SK-N-SH (cell line): ENCODE measurements at regions not wholly inside any gene's neighbourhood (a gene's known extent, or its start where the extent isn't known, plus 50 kb on each side); places are given as distances from the start of the nearest gene placed in this dataset.

Experiments used
- CTCF ChIA-PET: fragments of 300-600, 350-600 bp; formaldehyde crosslinking; extraction: SDS; loops from one replicate; lab custom pipeline; 2021; lab: Yijun Ruan, JAX
- POLR2A ChIA-PET: fragments of 350-600 bp; sonication (Branson Sonifier 250); formaldehyde crosslinking; extraction: SDS; loops from one replicate; lab custom pipeline; 2020; ENCODE audit warnings: antibody characterized with exemption, inconsistent platforms; lab: Yijun Ruan, JAX
- DNase-seq: peaks from one replicate; pipeline ENCODE4 v3.0.0; 2012
- H2AFZ ChIP-seq: fragments of 200-600 bp; sonication (generic); 2 replicates; pipeline ENCODE4 v1.8.1; 2016; ENCODE audit warnings: antibody characterized with exemption, mild to moderate bottlenecking, low read depth
- H3F3A ChIP-seq: fragments of 200-600 bp; sonication (generic); replicated peaks from 2 replicates; pipeline ENCODE3; 2016; ENCODE audit warnings: antibody characterized with exemption, mild to moderate bottlenecking; ENCODE audit not compliant: insufficient read depth
- H3K27ac ChIP-seq, 2 experiments: fragments of 200-500 bp in 1 of 2; fragments of 200-600 bp in 1 of 2; sonication (Bioruptor generic) in 1 of 2; sonication (generic), shearing (Covaris generic) in 1 of 2; 2 replicates each; pipeline versions ENCODE4 v1.5.1 to v1.6.1; 2014 to 2016; ENCODE audit warnings: low read depth in 2 of 2, inconsistent platforms in 1 of 2, low read length in 1 of 2, mild to moderate bottlenecking in 1 of 2, mixed read lengths in 1 of 2
- H3K27me3 ChIP-seq: fragments of 200-600 bp; sonication (generic), shearing (Covaris generic); 2 replicates; pipeline ENCODE4 v1.6.1; 2016; ENCODE audit warnings: mixed run types; ENCODE audit not compliant: insufficient read depth
- H3K36me3 ChIP-seq, 2 experiments: fragments of 200-500 bp in 1 of 2; fragments of 200-600 bp in 1 of 2; sonication (Bioruptor generic) in 1 of 2; sonication (generic) in 1 of 2; replicated peaks in 1 of 2; 2 replicates each; pipeline versions ENCODE3 to v1.5.1; 2014 to 2016; ENCODE audit warnings: low read length in 1 of 2, mild to moderate bottlenecking in 1 of 2; ENCODE audit not compliant: insufficient read depth in 2 of 2, control insufficient read depth in 1 of 2
- H3K4me1 ChIP-seq, 2 experiments: fragments of 200-500 bp in 1 of 2; fragments of 200-600 bp in 1 of 2; sonication (Bioruptor generic) in 1 of 2; sonication (generic), shearing (Covaris generic) in 1 of 2; 2 replicates each; pipeline versions ENCODE4 v1.5.1 to v1.6.1; 2014 to 2016; ENCODE audit warnings: low read depth in 1 of 2, low read length in 1 of 2, mixed run types in 1 of 2; ENCODE audit not compliant: insufficient read depth in 2 of 2, control insufficient read depth in 1 of 2
- H3K4me2 ChIP-seq: fragments of 200-600 bp; sonication (generic), shearing (Covaris generic); 2 replicates; pipeline ENCODE4 v1.6.1; 2017; ENCODE audit warnings: mixed run types
- H3K4me3 ChIP-seq, 2 experiments: fragments of 200-500 bp in 1 of 2; fragments of 200-600 bp in 1 of 2; sonication (Bioruptor generic) in 1 of 2; sonication (generic), shearing (Covaris generic) in 1 of 2; 2 replicates each; pipeline versions ENCODE4 v1.5.1 to v1.8.1; 2014 to 2016; ENCODE audit warnings: low read depth in 2 of 2, inconsistent platforms in 1 of 2, low read length in 1 of 2, mild to moderate bottlenecking in 1 of 2, mixed read lengths in 1 of 2, moderate library complexity in 1 of 2
- H3K79me2 ChIP-seq: fragments of 200-600 bp; sonication (generic); 2 replicates; pipeline ENCODE4 v1.8.1; 2017; ENCODE audit warnings: mild to moderate bottlenecking; ENCODE audit not compliant: insufficient read depth
- H3K9ac ChIP-seq: fragments of 200-600 bp; sonication (generic); 2 replicates; pipeline ENCODE4 v1.6.1; 2017; ENCODE audit warnings: mixed run types
- H3K9me2 ChIP-seq: fragments of 200-600 bp; sonication (generic); 2 replicates; pipeline ENCODE4 v1.6.1; 2017; ENCODE audit warnings: mixed run types
- H3K9me3 ChIP-seq: fragments of 200-600 bp; sonication (generic); 2 replicates; pipeline ENCODE4 v1.6.1; 2017; ENCODE audit warnings: mixed run types, mild to moderate bottlenecking, moderate library complexity
- H4K20me1 ChIP-seq: fragments of 200-600 bp; sonication (generic); 2 replicates; pipeline ENCODE4 v1.6.1; 2017; ENCODE audit warnings: mild to moderate bottlenecking, mixed run types; ENCODE audit not compliant: insufficient read depth
- CTCF ChIP-seq: fragments of 200-600 bp; sonication (generic); IDR thresholded peaks from 2 replicates; pipeline ENCODE4 v1.6.1; 2017; ENCODE audit warnings: antibody characterized with exemption, mild to moderate bottlenecking, moderate library complexity
- ELF1 ChIP-seq: IDR thresholded peaks from 2 replicates; pipeline ENCODE4 v1.4.0; 2012
- EP300 ChIP-seq, 2 experiments: IDR thresholded peaks; 2 replicates each; pipeline versions ENCODE4 v1.4.0 to v1.6.1; 2012; ENCODE audit warnings: borderline replicate concordance in 1 of 2, low read depth in 1 of 2, low read length in 1 of 2
- EZH2phosphoT487 ChIP-seq: fragments of 200-600 bp; sonication (generic); IDR thresholded peaks from 2 replicates; pipeline ENCODE4 v1.6.1; 2017; ENCODE audit warnings: low read depth, mixed run types, mild to moderate bottlenecking, antibody characterized with exemption, moderate library complexity, borderline replicate concordance
- FOXM1 ChIP-seq: IDR thresholded peaks from 2 replicates; pipeline ENCODE4 v1.4.0; 2012; ENCODE audit warnings: low read depth, mild to moderate bottlenecking
- GABPA ChIP-seq: IDR thresholded peaks from 2 replicates; pipeline ENCODE4 v1.4.0; 2012; ENCODE audit warnings: low read depth, mild to moderate bottlenecking
- GATA2 ChIP-seq: sonication (generic); formaldehyde crosslinking; IDR thresholded peaks from 2 replicates; pipeline ENCODE4 v1.5.0; 2020; ENCODE audit warnings: mild to moderate bottlenecking, missing genetic modification reagents
- JUND ChIP-seq: IDR thresholded peaks from 2 replicates; pipeline ENCODE4 v1.4.0; 2012
- MEF2A ChIP-seq: IDR thresholded peaks from 2 replicates; pipeline ENCODE4 v1.4.0; 2012; ENCODE audit warnings: low read depth, borderline replicate concordance
- NFIC ChIP-seq: IDR thresholded peaks from 2 replicates; pipeline ENCODE4 v1.4.0; 2012; ENCODE audit warnings: borderline replicate concordance
- NRF1 ChIP-seq: IDR thresholded peaks from 2 replicates; pipeline ENCODE4 v1.6.1; 2012; ENCODE audit warnings: low read depth, mild to moderate bottlenecking, low read length
- PBX3 ChIP-seq: IDR thresholded peaks from 2 replicates; pipeline ENCODE4; 2012
- POLR2AphosphoS5 ChIP-seq: IDR thresholded peaks from 2 replicates; pipeline ENCODE4 v1.6.1; 2012; ENCODE audit warnings: low read depth, low read length
- RCOR1 ChIP-seq: fragments of 150-350 bp; IDR thresholded peaks from 2 replicates; pipeline ENCODE4 v1.6.1; 2017; ENCODE audit warnings: antibody characterized with exemption, low read length
- RFX5 ChIP-seq: IDR thresholded peaks from 2 replicates; pipeline ENCODE4 v1.6.1; 2012; ENCODE audit warnings: mild to moderate bottlenecking, improper control_type of control experiment, low read length
- SMC3 ChIP-seq: IDR thresholded peaks from 2 replicates; pipeline ENCODE4 v1.6.1; 2012; ENCODE audit warnings: low read depth, low read length, improper control_type of control experiment
- TCF12 ChIP-seq: IDR thresholded peaks from 2 replicates; pipeline ENCODE4 v1.4.0; 2012
- USF1 ChIP-seq: IDR thresholded peaks from 2 replicates; pipeline ENCODE4 v1.4.0; 2012; ENCODE audit warnings: low read depth, borderline replicate concordance
- WGBS: methylation state at CpG from one replicate; pipeline ENCODE4 v1.1.6; 2017; ENCODE audit warnings: low lambda C conversion rate; 5-methylcytosine and 5-hydroxymethylcytosine counted together
- TF ChIP-seq, protein P1 (sequence below): IDR thresholded peaks from 2 replicates; pipeline ENCODE4 v1.4.0; 2012; ENCODE audit warnings: low read depth, borderline replicate concordance
- TF ChIP-seq, protein P2 (sequence below): fragments of 150-350 bp; IDR thresholded peaks from 2 replicates; pipeline ENCODE4 v1.6.1; 2017; ENCODE audit warnings: antibody characterized with exemption, low read length, low read depth, borderline replicate concordance
- TF ChIP-seq, protein P3 (sequence below): IDR thresholded peaks from 2 replicates; pipeline ENCODE4 v1.4.0; 2012; ENCODE audit warnings: low read depth
- TF ChIP-seq, protein P4 (sequence below): IDR thresholded peaks from 2 replicates; pipeline ENCODE4 v1.6.1; 2012; ENCODE audit warnings: mild to moderate bottlenecking, low read depth, low read length, moderate library complexity

GRCh38 chr2:120938045-120938771, 202.5 kb downstream of the GLI2 start:
- H3K4me3 ChIP-seq = no peak overlapping the region
- no peak for TF ChIP-seq ELF1
- no peak for TF ChIP-seq NRF1
- no peak for TF ChIP-seq MEF2A
- TF ChIP-seq USF1 = no peak
- no peak; the same call in 1 of the 2 replicates for TF ChIP-seq JUND
- TF ChIP-seq, protein P1, sequence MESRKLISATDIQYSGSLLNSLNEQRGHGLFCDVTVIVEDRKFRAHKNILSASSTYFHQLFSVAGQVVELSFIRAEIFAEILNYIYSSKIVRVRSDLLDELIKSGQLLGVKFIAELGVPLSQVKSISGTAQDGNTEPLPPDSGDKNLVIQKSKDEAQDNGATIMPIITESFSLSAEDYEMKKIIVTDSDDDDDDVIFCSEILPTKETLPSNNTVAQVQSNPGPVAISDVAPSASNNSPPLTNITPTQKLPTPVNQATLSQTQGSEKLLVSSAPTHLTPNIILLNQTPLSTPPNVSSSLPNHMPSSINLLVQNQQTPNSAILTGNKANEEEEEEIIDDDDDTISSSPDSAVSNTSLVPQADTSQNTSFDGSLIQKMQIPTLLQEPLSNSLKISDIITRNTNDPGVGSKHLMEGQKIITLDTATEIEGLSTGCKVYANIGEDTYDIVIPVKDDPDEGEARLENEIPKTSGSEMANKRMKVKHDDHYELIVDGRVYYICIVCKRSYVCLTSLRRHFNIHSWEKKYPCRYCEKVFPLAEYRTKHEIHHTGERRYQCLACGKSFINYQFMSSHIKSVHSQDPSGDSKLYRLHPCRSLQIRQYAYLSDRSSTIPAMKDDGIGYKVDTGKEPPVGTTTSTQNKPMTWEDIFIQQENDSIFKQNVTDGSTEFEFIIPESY = no peak
- peak; percentile 99 for TF ChIP-seq GATA2 (CRISPR knock-in tag)
- TF ChIP-seq, protein P2, sequence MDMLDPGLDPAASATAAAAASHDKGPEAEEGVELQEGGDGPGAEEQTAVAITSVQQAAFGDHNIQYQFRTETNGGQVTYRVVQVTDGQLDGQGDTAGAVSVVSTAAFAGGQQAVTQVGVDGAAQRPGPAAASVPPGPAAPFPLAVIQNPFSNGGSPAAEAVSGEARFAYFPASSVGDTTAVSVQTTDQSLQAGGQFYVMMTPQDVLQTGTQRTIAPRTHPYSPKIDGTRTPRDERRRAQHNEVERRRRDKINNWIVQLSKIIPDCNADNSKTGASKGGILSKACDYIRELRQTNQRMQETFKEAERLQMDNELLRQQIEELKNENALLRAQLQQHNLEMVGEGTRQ = peak; percentile 16; the same call in 1 of the 2 replicates
- peak; percentile 96 for TF ChIP-seq RCOR1
- TF ChIP-seq, protein P3, sequence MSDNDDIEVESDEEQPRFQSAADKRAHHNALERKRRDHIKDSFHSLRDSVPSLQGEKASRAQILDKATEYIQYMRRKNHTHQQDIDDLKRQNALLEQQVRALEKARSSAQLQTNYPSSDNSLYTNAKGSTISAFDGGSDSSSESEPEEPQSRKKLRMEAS = 0 out of 2 replicates have a peak, but pooled peaks have one; percentile 17
- TF ChIP-seq EP300 (IDR thresholded peaks at IDR 0.05; ENCODE audit: borderline replicate concordance in 1 of 2, low read depth in 1 of 2, low read length in 1 of 2) = peak; percentile 21 to 99; a peak in 3 of 4 replicates
- TF ChIP-seq PBX3 = peak; percentile 80
- TF ChIP-seq, protein P4, sequence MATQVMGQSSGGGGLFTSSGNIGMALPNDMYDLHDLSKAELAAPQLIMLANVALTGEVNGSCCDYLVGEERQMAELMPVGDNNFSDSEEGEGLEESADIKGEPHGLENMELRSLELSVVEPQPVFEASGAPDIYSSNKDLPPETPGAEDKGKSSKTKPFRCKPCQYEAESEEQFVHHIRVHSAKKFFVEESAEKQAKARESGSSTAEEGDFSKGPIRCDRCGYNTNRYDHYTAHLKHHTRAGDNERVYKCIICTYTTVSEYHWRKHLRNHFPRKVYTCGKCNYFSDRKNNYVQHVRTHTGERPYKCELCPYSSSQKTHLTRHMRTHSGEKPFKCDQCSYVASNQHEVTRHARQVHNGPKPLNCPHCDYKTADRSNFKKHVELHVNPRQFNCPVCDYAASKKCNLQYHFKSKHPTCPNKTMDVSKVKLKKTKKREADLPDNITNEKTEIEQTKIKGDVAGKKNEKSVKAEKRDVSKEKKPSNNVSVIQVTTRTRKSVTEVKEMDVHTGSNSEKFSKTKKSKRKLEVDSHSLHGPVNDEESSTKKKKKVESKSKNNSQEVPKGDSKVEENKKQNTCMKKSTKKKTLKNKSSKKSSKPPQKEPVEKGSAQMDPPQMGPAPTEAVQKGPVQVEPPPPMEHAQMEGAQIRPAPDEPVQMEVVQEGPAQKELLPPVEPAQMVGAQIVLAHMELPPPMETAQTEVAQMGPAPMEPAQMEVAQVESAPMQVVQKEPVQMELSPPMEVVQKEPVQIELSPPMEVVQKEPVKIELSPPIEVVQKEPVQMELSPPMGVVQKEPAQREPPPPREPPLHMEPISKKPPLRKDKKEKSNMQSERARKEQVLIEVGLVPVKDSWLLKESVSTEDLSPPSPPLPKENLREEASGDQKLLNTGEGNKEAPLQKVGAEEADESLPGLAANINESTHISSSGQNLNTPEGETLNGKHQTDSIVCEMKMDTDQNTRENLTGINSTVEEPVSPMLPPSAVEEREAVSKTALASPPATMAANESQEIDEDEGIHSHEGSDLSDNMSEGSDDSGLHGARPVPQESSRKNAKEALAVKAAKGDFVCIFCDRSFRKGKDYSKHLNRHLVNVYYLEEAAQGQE = no peak
- TF ChIP-seq EZH2phosphoT487 = no peak
- peak; percentile 15; the same call in 1 of the 2 replicates for TF ChIP-seq RFX5
- TF ChIP-seq FOXM1 = no peak
- TF ChIP-seq CTCF = no peak
- peak; percentile 49 for TF ChIP-seq POLR2AphosphoS5
- no peak for TF ChIP-seq GABPA
- no peak; the same call in 1 of the 2 replicates for TF ChIP-seq SMC3
- 0 out of 2 replicates have a peak, but pooled peaks have one; percentile 16 for TF ChIP-seq NFIC
- peak; percentile 85 for TF ChIP-seq TCF12

More at GRCh38 chr2:120938045-120938771, 202.5 kb downstream of the GLI2 start:
- Histone ChIP-seq H4K20me1 (no peaks in the 10 kb centered on the region), H3K27me3 (no peaks in the 10 kb centered on the region), H3K9ac (peak overlapping the region; percentile 73; the same call in 1 of the 2 replicates), H3F3A (peaks cover 50% of the 10 kb centered on the region), H3K27ac (peak overlapping the region; percentile 95 to 96), H3K9me3 (no peaks in the 10 kb centered on the region), H3K36me3 (no peaks in the 10 kb centered on the region), H3K4me1 (peaks cover 59 to 86% of the 10 kb centered on the region in 2 experiments), H3K79me2 (peaks cover 28% of the 10 kb centered on the region; the same call in 1 of the 2 replicates), H3K9me2 (no peaks in the 10 kb centered on the region), H2AFZ (no peak overlapping the region), H3K4me2 (peak overlapping the region; percentile 78)
- 10% methylated on average over 10 of the region's 11 CpGs for WGBS
- CTCF ChIA-PET = interaction anchor here (0.8 to 1.0 kb wide), 2 partner anchors 203 to 242 kb away, joined by 3 read pairs; no protein-coding TSS in a partner anchor
- DNase-seq = peak; percentile 89
- POLR2A ChIA-PET = no interaction called here
